NB4 (cell line): ENCODE measurements at regions not wholly inside any gene's neighbourhood (a gene's known extent, or its start where the extent isn't known, plus 50 kb on each side); places are given as distances from the start of the nearest gene placed in this dataset.

Experiments
- CTCF ChIP-seq: IDR thresholded peaks from one replicate; pipeline ENCODE4 v1.5.1; 2012; ENCODE audit warnings: low read depth, low read length
- MAX ChIP-seq: IDR thresholded peaks from 2 replicates; pipeline ENCODE4 v1.6.1; 2011; ENCODE audit warnings: low read depth, low read length
- POLR2A ChIP-seq: IDR thresholded peaks from 2 replicates; pipeline ENCODE4 v1.6.1; 2011; ENCODE audit warnings: mild to moderate bottlenecking; ENCODE audit not compliant: insufficient read length; ENCODE audit errors: extremely low read depth

- TF ChIP-seq POLR2A: no peak
- TF ChIP-seq CTCF: no peak
- TF ChIP-seq MAX: no peak
Observed at GRCh38 chr6:78593898-78594667, 273.3 kb upstream of the IRAK1BP1 start.
